GM18907 (cell line): ENCODE measurements at regions not wholly inside any gene's neighbourhood (a gene's known extent, or its start where the extent isn't known, plus 50 kb on each side); places are given as distances from the start of the nearest gene placed in this dataset.
"Not testable (repeated sequence)": the region's sequence is repeated elsewhere in the genome, so short reads cannot be mapped to it uniquely, and the experiment has no call there.

Experiments used
- ATAC-seq: cut with Tn5 transposase; IDR thresholded peaks from one replicate; pipeline ENCODE4 v1.9.1; 2021; ENCODE audit warnings: mild to moderate bottlenecking, moderate library complexity; ENCODE audit not compliant: unreplicated experiment

- no peak for ATAC-seq
Observed at GRCh38 chr4:118587116-118587831, 97.9 kb upstream of the METTL14 start.

DNA sequence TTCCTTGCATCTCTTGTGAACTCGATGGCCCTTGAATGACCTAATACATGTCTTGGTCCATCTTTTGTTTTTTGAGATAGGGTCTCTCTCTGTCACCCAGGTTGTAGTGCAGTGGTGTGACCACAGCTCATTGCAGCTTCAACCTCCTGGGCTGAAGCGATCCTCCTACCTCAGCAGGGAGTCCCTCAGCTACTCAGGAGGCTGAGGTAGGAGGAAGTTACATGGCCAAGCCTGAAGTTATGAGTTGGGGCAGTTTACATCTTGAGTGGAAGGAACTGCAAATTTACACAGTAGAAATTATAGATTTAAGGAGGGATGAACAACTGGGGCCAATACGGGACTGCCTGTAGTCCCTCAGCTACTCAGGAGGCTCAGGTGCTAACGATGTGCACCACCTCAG is 97.2 kb upstream of the METTL14 start:
- ATAC-seq = no peak

GRCh38 chr4:118589471-118590055 is 95.6 kb upstream of the METTL14 start:
- no peak for ATAC-seq

DNA sequence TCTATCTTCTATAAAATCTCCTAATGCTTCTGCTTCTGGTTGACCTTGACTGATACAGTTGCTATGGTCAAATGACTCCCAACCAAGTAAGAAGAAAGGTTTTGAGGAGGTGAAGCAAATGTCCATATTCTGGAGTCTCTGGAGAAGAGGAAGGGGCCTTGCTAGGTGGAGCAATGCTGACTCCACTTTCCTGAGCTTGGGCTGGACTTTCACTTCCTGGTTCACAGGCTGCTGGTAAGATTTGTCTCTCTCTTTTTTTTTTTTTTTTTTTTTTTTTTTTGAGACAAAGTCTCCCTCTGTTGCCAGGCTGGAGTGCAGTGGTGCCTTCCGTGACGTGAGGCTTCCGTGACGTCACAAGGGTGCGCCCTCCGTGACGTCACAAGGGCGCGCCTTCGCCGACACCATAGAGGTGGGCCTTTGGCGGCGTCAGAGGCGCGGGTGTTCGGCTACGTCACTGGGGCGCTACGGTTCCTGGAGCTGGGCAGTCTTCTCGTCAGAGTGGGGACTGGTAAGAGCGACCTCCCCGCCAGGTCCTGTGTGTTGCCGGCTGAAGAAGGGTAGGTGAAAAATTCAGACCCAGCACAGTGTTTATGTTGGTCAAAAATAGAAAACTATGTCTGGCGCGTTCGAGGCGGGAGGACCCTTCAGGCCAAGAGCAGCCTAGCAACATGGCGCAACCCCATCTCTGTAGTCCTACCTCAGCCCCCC is 93.7 kb upstream of the METTL14 start:
- ATAC-seq = peak; percentile 97

- not testable (repeated sequence) for ATAC-seq
Observed at GRCh38 chr4:118592289-118592688, 92.9 kb upstream of the METTL14 start.

DNA sequence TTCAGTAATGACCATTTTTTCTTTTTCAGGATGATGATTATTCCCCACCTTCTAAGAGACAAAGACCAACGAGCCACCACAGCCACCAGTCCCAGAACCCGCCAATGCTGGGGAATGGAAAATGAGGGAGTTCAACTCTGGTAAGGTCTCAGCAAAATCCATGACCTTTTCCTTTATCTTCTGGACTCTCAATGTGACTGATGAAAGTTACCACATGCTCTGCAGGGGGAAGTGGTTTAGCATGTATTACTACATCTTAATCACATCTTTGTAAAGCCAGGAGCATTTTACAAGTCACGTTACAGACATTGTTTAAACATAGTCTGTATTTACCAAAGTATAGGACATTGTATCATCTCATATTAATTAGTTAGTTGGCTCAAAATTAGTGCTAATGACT is 89.3 kb upstream of the METTL14 start:
- not testable (repeated sequence) for ATAC-seq

DNA sequence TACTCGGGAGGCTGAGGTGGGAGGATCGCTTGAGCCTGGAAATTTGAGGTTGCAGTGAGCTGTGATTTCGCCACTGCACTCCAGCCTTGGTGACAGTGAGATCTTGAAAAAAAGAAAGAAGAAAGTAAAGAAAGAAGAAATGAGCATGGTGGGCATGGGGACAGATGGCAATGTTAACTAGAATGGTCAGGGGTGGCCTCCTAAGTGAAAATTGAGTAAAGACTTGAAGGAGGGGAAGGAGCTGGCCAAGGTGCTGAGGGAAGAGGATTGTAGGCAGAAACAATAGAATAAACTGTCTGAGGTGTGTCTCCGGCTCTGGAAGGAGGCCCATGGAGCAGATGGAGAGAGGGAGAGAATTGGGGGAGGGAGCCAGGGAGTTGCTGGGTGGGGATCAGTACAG is 60.1 kb upstream of the METTL14 start:
- not testable (repeated sequence) for ATAC-seq

GRCh38 chr4:118629697-118630096 is 55.5 kb upstream of the METTL14 start:
- ATAC-seq = not testable (repeated sequence)

GRCh38 chr4:118630897-118631296 is 54.3 kb upstream of the METTL14 start:
- not testable (repeated sequence) for ATAC-seq

- ATAC-seq = not testable (repeated sequence)
Observed at GRCh38 chr4:118631321-118632050, 53.7 kb upstream of the METTL14 start.

- not testable (repeated sequence) for ATAC-seq
Observed at GRCh38 chr4:118633476-118633875, 51.7 kb upstream of the METTL14 start.

- ATAC-seq = not testable (repeated sequence)
Observed at GRCh38 chr4:118634126-118634875, 50.9 kb upstream of the METTL14 start.
